ENCODE measurements at regions not wholly inside any gene's neighbourhood (a gene's known extent, or its start where the extent isn't known, plus 50 kb on each side); places are given as distances from the start of the nearest gene placed in this dataset.
"Not testable (repeated sequence)": the region's sequence is repeated elsewhere in the genome, so short reads cannot be mapped to it uniquely, and the experiment has no call there.

GRCh38 chr17:20774472-20775135, 195.1 kb downstream of the CDRT15L2 start:
- Histone ChIP-seq H3K9ac (ENCODE audit: low read depth, low read length) (no peak overlapping the region), H3K4me3 (ENCODE audit: low read depth, low read length) (no peak overlapping the region), H3K27ac (ENCODE audit: low read depth, low read length) (no peak overlapping the region), H3K4me1 (ENCODE audit: control insufficient read depth, insufficient read depth, low read length) (no peaks in the 10 kb centered on the region), H3K9me3 (ENCODE audit: control insufficient read depth, insufficient read depth, low read length) (no peaks in the 10 kb centered on the region), H3K36me3 (ENCODE audit: control insufficient read depth, insufficient read depth, low read length) (no peaks in the 10 kb centered on the region), H3K27me3 (ENCODE audit: control insufficient read depth, insufficient read depth, low read length) (no peaks in the 10 kb centered on the region)

- H3K4me3 ChIP-seq (ENCODE audit: low read depth, low read length) = no peak overlapping the region
- H3K27ac ChIP-seq (ENCODE audit: low read depth, low read length) = no peak overlapping the region
- no peaks in the 10 kb centered on the region for H3K4me1 ChIP-seq (ENCODE audit: control insufficient read depth, insufficient read depth, low read length)
- H3K36me3 ChIP-seq (ENCODE audit: control insufficient read depth, insufficient read depth, low read length) = no peaks in the 10 kb centered on the region
- no peaks in the 10 kb centered on the region for H3K27me3 ChIP-seq (ENCODE audit: control insufficient read depth, insufficient read depth, low read length)
- H3K9ac ChIP-seq (ENCODE audit: low read depth, low read length) = no peak overlapping the region
- no peaks in the 10 kb centered on the region for H3K9me3 ChIP-seq (ENCODE audit: control insufficient read depth, insufficient read depth, low read length)
These were observed 195.8 kb downstream of the CDRT15L2 start for GRCh38 chr17:20775331-20775730.

- H3K9me3 ChIP-seq (ENCODE audit: control insufficient read depth, insufficient read depth, low read length) = no peaks in the 10 kb centered on the region
- H3K4me1 ChIP-seq (ENCODE audit: control insufficient read depth, insufficient read depth, low read length) = no peaks in the 10 kb centered on the region
- no peak overlapping the region for H3K4me3 ChIP-seq (ENCODE audit: low read depth, low read length)
- H3K36me3 ChIP-seq (ENCODE audit: control insufficient read depth, insufficient read depth, low read length) = no peaks in the 10 kb centered on the region
- no peaks in the 10 kb centered on the region for H3K27me3 ChIP-seq (ENCODE audit: control insufficient read depth, insufficient read depth, low read length)
- H3K9ac ChIP-seq (ENCODE audit: low read depth, low read length) = no peak overlapping the region
- no peak overlapping the region for H3K27ac ChIP-seq (ENCODE audit: low read depth, low read length)
These were observed 200.0 kb downstream of the CDRT15L2 start for GRCh38 chr17:20779521-20779920.

DNA sequence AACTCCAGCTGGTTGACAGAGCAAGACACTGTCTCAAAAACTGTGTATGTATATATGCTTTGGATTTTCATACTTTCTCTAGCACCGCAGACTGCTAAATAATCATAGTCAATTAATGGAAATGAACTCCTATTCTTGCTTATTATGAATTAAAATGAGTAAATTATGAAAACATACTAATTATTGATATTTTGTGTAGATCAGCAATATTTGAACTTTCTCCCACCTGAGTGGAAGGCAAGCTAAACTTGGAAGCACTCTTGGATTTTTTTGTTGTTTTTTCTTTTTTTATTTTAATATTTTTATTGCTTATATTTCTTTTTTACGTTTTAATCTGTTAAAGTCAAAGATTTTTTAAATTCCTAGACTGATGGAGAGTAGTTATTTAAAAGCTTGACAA, 201.7 kb downstream of the CDRT15L2 start:
- no peak overlapping the region for H3K27ac ChIP-seq (ENCODE audit: low read depth, low read length)
- no peaks in the 10 kb centered on the region for H3K36me3 ChIP-seq (ENCODE audit: control insufficient read depth, insufficient read depth, low read length)
- H3K4me1 ChIP-seq (ENCODE audit: control insufficient read depth, insufficient read depth, low read length) = no peaks in the 10 kb centered on the region
- no peak overlapping the region for H3K9ac ChIP-seq (ENCODE audit: low read depth, low read length)
- no peaks in the 10 kb centered on the region for H3K9me3 ChIP-seq (ENCODE audit: control insufficient read depth, insufficient read depth, low read length)
- no peak overlapping the region for H3K4me3 ChIP-seq (ENCODE audit: low read depth, low read length)
- no peaks in the 10 kb centered on the region for H3K27me3 ChIP-seq (ENCODE audit: control insufficient read depth, insufficient read depth, low read length)

GRCh38 chr17:20781869-20782268, 202.3 kb downstream of the CDRT15L2 start:
- not testable (repeated sequence) for H3K27me3 ChIP-seq (ENCODE audit: control insufficient read depth, insufficient read depth, low read length); H3K4me1 ChIP-seq (ENCODE audit: control insufficient read depth, insufficient read depth, low read length); H3K9ac ChIP-seq (ENCODE audit: low read depth, low read length); H3K9me3 ChIP-seq (ENCODE audit: control insufficient read depth, insufficient read depth, low read length); H3K4me3 ChIP-seq (ENCODE audit: low read depth, low read length); H3K36me3 ChIP-seq (ENCODE audit: control insufficient read depth, insufficient read depth, low read length); H3K27ac ChIP-seq (ENCODE audit: low read depth, low read length)

GRCh38 chr17:20783091-20783490, 203.6 kb downstream of the CDRT15L2 start:
- Histone ChIP-seq H3K4me3 (ENCODE audit: low read depth, low read length) (no peak overlapping the region), H3K27ac (ENCODE audit: low read depth, low read length) (no peak overlapping the region)

DNA sequence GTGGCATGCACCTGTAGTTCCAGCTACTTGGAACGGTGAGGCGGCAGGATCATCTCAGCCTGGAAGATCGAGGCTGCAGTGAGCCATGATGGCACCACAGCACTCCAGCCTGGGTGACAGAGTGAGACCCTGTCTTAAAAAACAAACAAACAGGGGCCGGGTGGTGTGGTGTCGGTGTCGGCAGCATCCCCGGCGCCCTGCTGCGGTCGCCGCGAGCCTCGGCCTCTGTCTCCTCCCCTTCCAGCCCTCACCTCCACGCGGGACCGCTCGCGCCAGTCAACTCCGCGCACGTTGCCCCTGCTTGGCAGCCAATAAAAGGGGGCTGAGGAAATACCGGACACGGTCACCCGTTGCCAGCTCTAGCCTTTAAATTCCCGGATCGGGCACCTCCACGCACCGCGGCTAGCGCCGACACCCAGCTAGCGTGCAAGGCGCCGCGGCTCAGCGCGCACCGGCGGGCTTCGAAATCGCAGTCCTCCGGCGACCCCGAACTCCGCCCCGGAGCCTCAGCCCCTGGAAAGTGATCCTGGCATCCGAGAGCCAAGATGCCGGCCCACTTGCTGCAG, 204.7 kb downstream of the CDRT15L2 start:
- Histone ChIP-seq H3K27me3 (ENCODE audit: control insufficient read depth, insufficient read depth, low read length) (no peaks in the 10 kb centered on the region), H3K4me3 (ENCODE audit: low read depth, low read length) (no peak overlapping the region), H3K27ac (ENCODE audit: low read depth, low read length) (no peak overlapping the region), H3K9me3 (ENCODE audit: control insufficient read depth, insufficient read depth, low read length) (no peaks in the 10 kb centered on the region), H3K4me1 (ENCODE audit: control insufficient read depth, insufficient read depth, low read length) (no peaks in the 10 kb centered on the region), H3K36me3 (ENCODE audit: control insufficient read depth, insufficient read depth, low read length) (no peaks in the 10 kb centered on the region), H3K9ac (ENCODE audit: low read depth, low read length) (no peak overlapping the region)

More at GRCh38 chr17:20783091-20783490, 203.6 kb downstream of the CDRT15L2 start:
- H3K9ac ChIP-seq (ENCODE audit: low read depth, low read length) = no peak overlapping the region
- no peaks in the 10 kb centered on the region for H3K9me3 ChIP-seq (ENCODE audit: control insufficient read depth, insufficient read depth, low read length)
- H3K36me3 ChIP-seq (ENCODE audit: control insufficient read depth, insufficient read depth, low read length) = no peaks in the 10 kb centered on the region
- no peaks in the 10 kb centered on the region for H3K27me3 ChIP-seq (ENCODE audit: control insufficient read depth, insufficient read depth, low read length)
- no peaks in the 10 kb centered on the region for H3K4me1 ChIP-seq (ENCODE audit: control insufficient read depth, insufficient read depth, low read length)

DNA sequence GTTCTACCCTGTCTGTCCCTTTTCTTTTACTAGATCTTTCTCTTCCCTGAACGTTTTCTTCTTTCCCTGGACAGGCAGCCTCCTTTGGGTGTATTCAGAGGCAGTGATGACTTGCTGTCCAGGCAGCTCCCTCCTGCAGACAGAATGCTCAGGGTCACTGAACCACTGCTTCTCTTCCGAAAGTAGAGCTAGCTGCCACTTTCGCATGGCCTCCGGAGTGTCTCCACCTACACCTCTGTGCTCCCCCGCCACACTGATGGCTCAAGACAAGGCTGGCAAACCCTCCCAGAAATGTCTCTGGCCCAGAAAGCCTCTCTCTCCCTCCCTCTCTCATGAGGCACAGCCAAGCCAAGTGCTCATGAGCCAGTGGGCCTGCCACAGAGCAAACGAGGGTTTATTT, 207.8 kb downstream of the CDRT15L2 start:
- H3K4me3 ChIP-seq (ENCODE audit: low read depth, low read length) = no peak overlapping the region
- H3K4me1 ChIP-seq (ENCODE audit: control insufficient read depth, insufficient read depth, low read length) = no peaks in the 10 kb centered on the region
- H3K27me3 ChIP-seq (ENCODE audit: control insufficient read depth, insufficient read depth, low read length) = no peaks in the 10 kb centered on the region
- no peaks in the 10 kb centered on the region for H3K9me3 ChIP-seq (ENCODE audit: control insufficient read depth, insufficient read depth, low read length)
- no peak overlapping the region for H3K27ac ChIP-seq (ENCODE audit: low read depth, low read length)
- no peak overlapping the region for H3K9ac ChIP-seq (ENCODE audit: low read depth, low read length)
- no peaks in the 10 kb centered on the region for H3K36me3 ChIP-seq (ENCODE audit: control insufficient read depth, insufficient read depth, low read length)

GRCh38 chr17:20791626-20792025, 212.1 kb downstream of the CDRT15L2 start:
- H3K27ac ChIP-seq (ENCODE audit: low read depth, low read length) = no peak overlapping the region
- H3K27me3 ChIP-seq (ENCODE audit: control insufficient read depth, insufficient read depth, low read length) = no peaks in the 10 kb centered on the region
- no peak overlapping the region for H3K4me3 ChIP-seq (ENCODE audit: low read depth, low read length)
- H3K4me1 ChIP-seq (ENCODE audit: control insufficient read depth, insufficient read depth, low read length) = no peaks in the 10 kb centered on the region
- no peaks in the 10 kb centered on the region for H3K36me3 ChIP-seq (ENCODE audit: control insufficient read depth, insufficient read depth, low read length)
- no peaks in the 10 kb centered on the region for H3K9me3 ChIP-seq (ENCODE audit: control insufficient read depth, insufficient read depth, low read length)
- no peak overlapping the region for H3K9ac ChIP-seq (ENCODE audit: low read depth, low read length)

GRCh38 chr17:20794532-20794931, 215.0 kb downstream of the CDRT15L2 start:
- H3K4me3 ChIP-seq (ENCODE audit: low read depth, low read length); H3K4me1 ChIP-seq (ENCODE audit: control insufficient read depth, insufficient read depth, low read length); H3K9ac ChIP-seq (ENCODE audit: low read depth, low read length); H3K9me3 ChIP-seq (ENCODE audit: control insufficient read depth, insufficient read depth, low read length); H3K36me3 ChIP-seq (ENCODE audit: control insufficient read depth, insufficient read depth, low read length); H3K27ac ChIP-seq (ENCODE audit: low read depth, low read length); H3K27me3 ChIP-seq (ENCODE audit: control insufficient read depth, insufficient read depth, low read length): not testable (repeated sequence)

DNA sequence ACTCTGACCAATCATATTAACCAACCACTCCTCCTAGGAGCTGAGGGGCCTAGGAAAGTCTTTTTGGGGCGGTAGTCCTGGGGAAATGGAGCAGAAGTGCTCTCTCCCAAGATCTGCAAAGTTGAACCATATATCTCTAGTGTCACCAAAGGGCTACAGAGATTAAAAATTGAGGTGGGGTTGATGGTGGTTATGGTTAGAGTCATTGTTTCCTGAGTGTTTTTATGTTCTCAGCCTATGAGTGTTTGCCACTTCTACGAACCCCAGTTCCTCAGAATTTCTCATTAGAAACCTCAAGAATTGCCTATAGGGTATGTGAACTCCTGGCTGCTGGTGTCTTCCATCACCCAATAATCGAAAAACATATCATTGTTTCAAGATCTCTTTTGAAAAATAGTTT, 217.8 kb downstream of the CDRT15L2 start:
- no peak overlapping the region for H3K27ac ChIP-seq (ENCODE audit: low read depth, low read length)
- no peaks in the 10 kb centered on the region for H3K4me1 ChIP-seq (ENCODE audit: control insufficient read depth, insufficient read depth, low read length)
- no peak overlapping the region for H3K4me3 ChIP-seq (ENCODE audit: low read depth, low read length)
- H3K27me3 ChIP-seq (ENCODE audit: control insufficient read depth, insufficient read depth, low read length) = no peaks in the 10 kb centered on the region
- no peaks in the 10 kb centered on the region for H3K36me3 ChIP-seq (ENCODE audit: control insufficient read depth, insufficient read depth, low read length)
- no peak overlapping the region for H3K9ac ChIP-seq (ENCODE audit: low read depth, low read length)
- no peaks in the 10 kb centered on the region for H3K9me3 ChIP-seq (ENCODE audit: control insufficient read depth, insufficient read depth, low read length)
